ENCODE measurements at regions not wholly inside any gene's neighbourhood (a gene's known extent, or its start where the extent isn't known, plus 50 kb on each side); places are given as distances from the start of the nearest gene placed in this dataset.
"Not testable (repeated sequence)": the region's sequence is repeated elsewhere in the genome, so short reads cannot be mapped to it uniquely, and the experiment has no call there.

DNA sequence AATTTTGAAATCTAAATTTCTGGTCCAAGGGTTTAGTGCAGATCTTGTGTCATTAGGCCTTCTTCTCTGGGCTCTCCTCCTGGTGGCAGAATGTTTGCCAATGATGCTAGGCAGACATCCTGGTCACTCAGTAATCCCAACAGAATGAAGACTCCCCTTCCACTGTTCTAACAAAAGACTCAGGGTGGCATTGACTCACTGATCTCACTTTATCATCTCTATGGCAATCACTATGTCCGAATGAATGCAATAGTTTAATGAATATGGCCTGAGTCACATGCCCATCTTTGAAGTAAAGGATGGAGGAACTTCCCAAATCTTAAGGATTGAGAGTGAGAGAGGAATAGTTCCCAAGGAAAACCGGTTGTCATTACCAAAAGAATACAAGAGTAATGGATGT, 261.1 kb downstream of the KCNE4 start:
- no CpG with 5 or more reads among the region's 2 CpGs for WGBS (ENCODE audit: insufficient coverage)

DNA sequence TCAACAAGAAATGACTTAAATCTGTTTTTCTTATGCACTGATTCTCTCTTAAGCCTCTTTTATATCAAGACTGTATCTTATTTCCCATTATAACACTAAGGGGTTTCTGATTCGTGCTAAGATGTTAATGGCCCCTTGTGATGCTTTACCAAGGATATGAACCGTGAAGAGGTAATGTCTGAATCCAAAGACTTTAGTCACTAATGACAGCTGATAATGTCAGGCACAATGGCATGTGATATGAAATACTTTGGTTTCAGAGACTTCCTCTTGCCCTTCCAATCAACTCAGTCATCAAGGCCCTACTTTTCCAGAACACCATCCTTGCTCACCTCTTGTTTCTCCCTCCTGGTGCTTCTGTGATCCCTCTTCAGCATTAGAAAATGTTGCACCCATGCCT, 262.8 kb downstream of the KCNE4 start:
- no peak overlapping the region for H3K4me3 ChIP-seq (ENCODE audit: low read length)
- no peaks in the 10 kb centered on the region for H3K9me3 ChIP-seq (replicated peaks; ENCODE audit: control insufficient read depth, low read depth, low read length)
- peaks cover 11% of the 10 kb centered on the region for H3K4me1 ChIP-seq (ENCODE audit: control insufficient read depth, insufficient read depth, low read length)
- no peaks in the 10 kb centered on the region for H3K27me3 ChIP-seq (ENCODE audit: control insufficient read depth, insufficient read depth, low read length)
- H3K36me3 ChIP-seq (ENCODE audit: control insufficient read depth, insufficient read depth, low read length), result no peaks in the 10 kb centered on the region
- H3K27ac ChIP-seq (ENCODE audit: low read length), result no peak overlapping the region
- DNase-seq, result no peak
- no CpG with 5 or more reads among the region's 2 CpGs for WGBS (ENCODE audit: insufficient coverage)

More for the DNA sequence above, 261.1 kb downstream of the KCNE4 start:
- Histone ChIP-seq H3K9me3 (replicated peaks; ENCODE audit: control insufficient read depth, low read depth, low read length) (no peaks in the 10 kb centered on the region), H3K4me3 (ENCODE audit: low read length) (no peak overlapping the region), H3K36me3 (ENCODE audit: control insufficient read depth, insufficient read depth, low read length) (no peaks in the 10 kb centered on the region), H3K27ac (ENCODE audit: low read length) (no peak overlapping the region), H3K4me1 (ENCODE audit: control insufficient read depth, insufficient read depth, low read length) (peaks cover 9% of the 10 kb centered on the region), H3K27me3 (ENCODE audit: control insufficient read depth, insufficient read depth, low read length) (no peaks in the 10 kb centered on the region)
- no peak for DNase-seq

DNA sequence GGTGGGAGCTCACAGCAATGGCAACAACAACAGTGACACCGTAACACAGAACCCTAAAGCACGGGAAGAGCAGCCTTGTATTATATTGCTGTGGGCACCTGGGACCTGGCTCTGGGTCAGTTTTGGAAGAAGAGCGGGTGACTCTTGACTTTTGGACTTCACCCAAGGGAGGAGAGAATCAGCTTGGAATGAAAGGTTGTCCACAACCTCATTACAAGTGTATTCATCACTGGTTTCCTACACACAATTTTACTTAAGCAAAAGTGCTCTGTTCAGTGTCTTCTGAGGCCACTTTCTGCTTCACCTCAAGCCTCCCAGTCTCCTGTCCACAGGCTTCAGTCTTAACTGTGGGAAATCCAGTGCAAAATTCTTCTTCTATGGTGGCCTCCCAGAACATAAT, 263.8 kb downstream of the KCNE4 start:
- peaks cover 14% of the 10 kb centered on the region for H3K4me1 ChIP-seq (ENCODE audit: control insufficient read depth, insufficient read depth, low read length)
- WGBS (ENCODE audit: insufficient coverage), result 64% methylated on average over 2 of the region's 3 CpGs
- no peak overlapping the region for H3K4me3 ChIP-seq (ENCODE audit: low read length)
- no peaks in the 10 kb centered on the region for H3K9me3 ChIP-seq (replicated peaks; ENCODE audit: control insufficient read depth, low read depth, low read length)
- H3K27ac ChIP-seq (ENCODE audit: low read length), result no peak overlapping the region
- DNase-seq, result no peak
- no peaks in the 10 kb centered on the region for H3K36me3 ChIP-seq (ENCODE audit: control insufficient read depth, insufficient read depth, low read length)
- H3K27me3 ChIP-seq (ENCODE audit: control insufficient read depth, insufficient read depth, low read length), result no peaks in the 10 kb centered on the region

DNA sequence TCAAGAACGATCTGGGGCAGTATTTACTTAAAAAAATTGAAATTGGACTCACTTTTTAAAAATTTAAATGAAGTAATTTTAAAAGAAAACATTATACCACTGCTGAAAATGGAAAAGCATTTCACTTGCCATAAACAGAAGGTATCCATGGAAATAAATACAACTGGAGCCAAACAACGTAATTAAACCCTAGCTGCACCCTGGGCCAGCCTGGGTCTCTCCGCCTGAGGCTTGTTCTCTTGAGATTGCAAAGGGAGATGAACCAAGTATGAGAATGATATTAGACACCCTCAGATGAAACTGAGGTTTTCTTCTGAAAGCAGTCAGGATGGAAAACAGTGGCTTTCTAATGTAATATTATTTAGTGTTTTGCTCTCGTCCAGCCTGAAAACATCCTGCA, 264.4 kb downstream of the KCNE4 start:
- DNase-seq, result peak; percentile 44
- Histone ChIP-seq H3K36me3 (ENCODE audit: control insufficient read depth, insufficient read depth, low read length) (no peaks in the 10 kb centered on the region), H3K27me3 (ENCODE audit: control insufficient read depth, insufficient read depth, low read length) (no peaks in the 10 kb centered on the region), H3K9me3 (replicated peaks; ENCODE audit: control insufficient read depth, low read depth, low read length) (no peaks in the 10 kb centered on the region), H3K4me3 (ENCODE audit: low read length) (no peak overlapping the region), H3K27ac (ENCODE audit: low read length) (no peak overlapping the region), H3K4me1 (ENCODE audit: control insufficient read depth, insufficient read depth, low read length) (peaks cover 14% of the 10 kb centered on the region)
- WGBS (ENCODE audit: insufficient coverage), result no CpG with 5 or more reads among the region's 4 CpGs

DNA sequence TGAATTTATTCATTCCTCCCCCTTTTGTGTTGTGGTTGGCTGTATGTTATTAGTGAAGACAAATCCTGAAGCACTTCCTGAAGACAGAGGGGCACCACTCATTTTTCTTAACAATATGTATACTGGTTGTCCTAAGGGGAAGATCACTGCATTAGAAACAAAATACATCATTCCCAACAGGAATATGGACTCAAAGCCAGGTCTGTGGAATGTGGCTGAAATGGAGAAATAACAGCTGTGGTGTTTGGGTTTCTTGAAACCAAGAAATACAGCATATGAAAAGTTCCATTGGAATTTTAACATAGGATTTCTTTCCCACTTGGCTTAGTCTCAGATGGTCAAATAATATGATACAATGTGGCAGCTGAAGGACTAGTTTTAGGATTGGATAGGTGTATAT, 267.6 kb downstream of the KCNE4 start:
- Histone ChIP-seq H3K4me1 (ENCODE audit: control insufficient read depth, insufficient read depth, low read length) (peaks cover 11% of the 10 kb centered on the region), H3K27me3 (ENCODE audit: control insufficient read depth, insufficient read depth, low read length) (no peaks in the 10 kb centered on the region), H3K27ac (ENCODE audit: low read length) (peak overlapping the region; percentile 9), H3K4me3 (ENCODE audit: low read length) (no peak overlapping the region), H3K36me3 (ENCODE audit: control insufficient read depth, insufficient read depth, low read length) (no peaks in the 10 kb centered on the region), H3K9me3 (replicated peaks; ENCODE audit: control insufficient read depth, low read depth, low read length) (no peaks in the 10 kb centered on the region)
- DNase-seq, result peak; percentile 57

DNA sequence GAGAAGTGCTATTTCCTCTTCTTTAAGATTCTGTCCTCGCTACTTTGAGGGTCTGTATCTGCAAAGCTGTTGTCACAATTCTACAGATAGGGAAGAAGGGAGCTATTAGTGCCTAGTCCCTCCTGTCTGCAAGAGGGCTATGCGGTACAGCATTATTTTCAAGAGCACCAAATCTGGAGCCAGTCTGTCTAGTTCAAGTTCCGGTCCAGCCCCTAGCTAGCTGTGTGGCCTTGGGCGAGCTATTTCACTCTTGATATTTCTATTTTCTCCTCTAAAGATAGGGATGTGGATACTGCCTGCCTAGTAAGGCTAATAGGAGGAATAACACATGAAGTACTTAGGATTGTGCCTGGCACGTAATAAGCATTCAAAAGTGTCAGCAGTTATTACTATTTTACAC, 272.4 kb downstream of the KCNE4 start:
- H3K36me3 ChIP-seq (ENCODE audit: control insufficient read depth, insufficient read depth, low read length), result no peaks in the 10 kb centered on the region
- no peak overlapping the region for H3K4me3 ChIP-seq (ENCODE audit: low read length)
- H3K4me1 ChIP-seq (ENCODE audit: control insufficient read depth, insufficient read depth, low read length), result peaks cover 4% of the 10 kb centered on the region
- H3K27me3 ChIP-seq (ENCODE audit: control insufficient read depth, insufficient read depth, low read length), result no peaks in the 10 kb centered on the region
- DNase-seq, result no peak
- H3K27ac ChIP-seq (ENCODE audit: low read length), result no peak overlapping the region
- no peaks in the 10 kb centered on the region for H3K9me3 ChIP-seq (replicated peaks; ENCODE audit: control insufficient read depth, low read depth, low read length)
- WGBS (ENCODE audit: insufficient coverage), result 50% methylated on average over 1 of the region's 5 CpGs

DNA sequence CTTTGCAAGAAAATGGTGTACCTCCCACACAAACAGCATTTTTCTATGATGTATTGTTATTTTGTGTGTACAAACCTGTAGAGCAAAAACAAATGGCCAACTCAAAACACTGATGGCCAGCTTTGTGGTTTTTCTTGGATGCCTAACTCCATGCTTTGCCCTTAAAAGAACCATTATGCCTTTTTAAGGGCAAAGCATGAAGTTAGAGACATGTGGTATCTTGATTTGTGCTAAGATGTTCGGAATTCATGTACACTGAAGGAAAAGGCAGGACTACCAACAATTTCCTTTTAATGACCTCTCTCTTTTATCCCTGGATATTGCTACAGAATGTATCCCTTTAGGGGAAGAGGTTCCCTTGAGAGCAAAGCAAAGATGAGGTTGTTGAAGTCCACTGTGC, 273.6 kb downstream of the SCG2 start:
- H3K4me1 ChIP-seq (ENCODE audit: control insufficient read depth, insufficient read depth, low read length), result no peaks in the 10 kb centered on the region
- no peaks in the 10 kb centered on the region for H3K36me3 ChIP-seq (ENCODE audit: control insufficient read depth, insufficient read depth, low read length)
- no peaks in the 10 kb centered on the region for H3K27me3 ChIP-seq (ENCODE audit: control insufficient read depth, insufficient read depth, low read length)
- H3K9me3 ChIP-seq (replicated peaks; ENCODE audit: control insufficient read depth, low read depth, low read length), result no peaks in the 10 kb centered on the region
- WGBS (ENCODE audit: insufficient coverage), result no CpG with 5 or more reads among the region's 1 CpG
- no peak overlapping the region for H3K27ac ChIP-seq (ENCODE audit: low read length)
- DNase-seq, result no peak
- no peak overlapping the region for H3K4me3 ChIP-seq (ENCODE audit: low read length)

DNA sequence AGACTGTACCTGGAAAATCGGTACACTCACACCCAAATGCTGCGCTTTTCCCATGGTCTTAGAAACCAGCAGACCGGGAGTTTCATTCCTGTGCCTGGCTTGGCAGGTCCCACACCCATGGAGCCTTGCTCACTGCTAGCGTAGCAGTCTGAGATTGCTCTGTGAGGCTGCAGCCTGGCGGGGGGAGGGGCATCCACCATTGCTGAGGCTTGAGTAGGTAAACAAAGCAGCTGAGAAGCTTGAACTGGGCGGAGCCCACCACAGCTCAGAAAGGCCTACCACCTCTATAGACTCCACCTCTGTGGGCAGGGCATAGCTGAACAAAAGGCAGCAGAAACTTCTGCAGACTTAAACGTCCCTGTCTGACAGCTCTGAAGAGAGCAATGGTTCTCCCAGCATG, 271.4 kb downstream of the SCG2 start:
- 87% methylated on average over 5 of the region's 7 CpGs for WGBS (ENCODE audit: insufficient coverage)
- not testable (repeated sequence) for H3K27ac ChIP-seq (ENCODE audit: low read length); H3K36me3 ChIP-seq (ENCODE audit: control insufficient read depth, insufficient read depth, low read length); H3K27me3 ChIP-seq (ENCODE audit: control insufficient read depth, insufficient read depth, low read length); H3K4me1 ChIP-seq (ENCODE audit: control insufficient read depth, insufficient read depth, low read length); H3K9me3 ChIP-seq (replicated peaks; ENCODE audit: control insufficient read depth, low read depth, low read length); DNase-seq; H3K4me3 ChIP-seq (ENCODE audit: low read length)

DNA sequence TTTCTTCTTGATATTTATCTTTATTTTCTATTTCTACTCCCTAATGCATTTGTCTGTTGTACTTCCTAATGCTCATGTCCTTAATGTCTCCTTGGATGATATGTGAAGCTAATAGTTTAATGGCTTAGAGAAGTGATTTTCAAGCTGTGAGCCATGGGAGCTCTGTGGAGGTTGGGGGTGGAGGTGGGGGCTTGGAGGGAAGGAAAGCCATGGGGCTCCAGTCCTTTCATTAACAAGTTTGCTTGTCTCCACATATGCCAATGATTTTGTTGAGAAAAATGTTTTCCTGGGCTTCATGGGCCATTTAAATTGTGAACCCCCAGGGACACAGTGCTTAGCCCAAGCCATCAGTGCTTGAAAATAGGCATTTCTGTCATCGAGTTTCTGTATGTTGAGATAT, 264.1 kb downstream of the SCG2 start:
- WGBS (ENCODE audit: insufficient coverage), result 44% methylated on average over 1 of the region's 1 CpG
- H3K27me3 ChIP-seq (ENCODE audit: control insufficient read depth, insufficient read depth, low read length), result no peaks in the 10 kb centered on the region
- no peaks in the 10 kb centered on the region for H3K4me1 ChIP-seq (ENCODE audit: control insufficient read depth, insufficient read depth, low read length)
- no peak overlapping the region for H3K27ac ChIP-seq (ENCODE audit: low read length)
- H3K4me3 ChIP-seq (ENCODE audit: low read length), result no peak overlapping the region
- DNase-seq, result no peak
- no peaks in the 10 kb centered on the region for H3K36me3 ChIP-seq (ENCODE audit: control insufficient read depth, insufficient read depth, low read length)
- H3K9me3 ChIP-seq (replicated peaks; ENCODE audit: control insufficient read depth, low read depth, low read length), result no peaks in the 10 kb centered on the region

DNA sequence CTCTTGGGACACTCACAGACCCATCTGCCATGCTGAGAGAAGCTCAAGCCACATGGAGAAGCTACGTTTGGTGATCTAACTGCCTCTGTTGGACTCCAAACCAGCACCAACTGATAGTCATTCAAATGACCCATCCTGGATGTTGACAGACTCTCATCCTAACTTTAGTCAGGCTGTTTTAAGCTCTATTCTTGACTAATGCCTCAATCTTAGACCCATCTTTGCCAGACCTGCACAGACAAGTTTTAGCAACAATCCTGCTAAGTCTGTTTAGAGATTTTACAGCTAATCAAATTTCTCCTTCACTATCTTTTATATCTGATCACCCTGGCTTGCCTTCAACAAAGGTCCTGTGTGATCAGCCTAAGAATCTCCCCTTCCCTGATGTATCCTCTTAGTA, 245.1 kb downstream of the SCG2 start:
- H3K4me3 ChIP-seq (ENCODE audit: low read length), result no peak overlapping the region
- H3K27ac ChIP-seq (ENCODE audit: low read length), result no peak overlapping the region
- H3K36me3 ChIP-seq (ENCODE audit: control insufficient read depth, insufficient read depth, low read length), result no peaks in the 10 kb centered on the region
- no peaks in the 10 kb centered on the region for H3K9me3 ChIP-seq (replicated peaks; ENCODE audit: control insufficient read depth, low read depth, low read length)
- no peaks in the 10 kb centered on the region for H3K4me1 ChIP-seq (ENCODE audit: control insufficient read depth, insufficient read depth, low read length)
- H3K27me3 ChIP-seq (ENCODE audit: control insufficient read depth, insufficient read depth, low read length), result no peaks in the 10 kb centered on the region
- DNase-seq, result no peak
- 43% methylated on average over 1 of the region's 1 CpG for WGBS (ENCODE audit: insufficient coverage)

DNA sequence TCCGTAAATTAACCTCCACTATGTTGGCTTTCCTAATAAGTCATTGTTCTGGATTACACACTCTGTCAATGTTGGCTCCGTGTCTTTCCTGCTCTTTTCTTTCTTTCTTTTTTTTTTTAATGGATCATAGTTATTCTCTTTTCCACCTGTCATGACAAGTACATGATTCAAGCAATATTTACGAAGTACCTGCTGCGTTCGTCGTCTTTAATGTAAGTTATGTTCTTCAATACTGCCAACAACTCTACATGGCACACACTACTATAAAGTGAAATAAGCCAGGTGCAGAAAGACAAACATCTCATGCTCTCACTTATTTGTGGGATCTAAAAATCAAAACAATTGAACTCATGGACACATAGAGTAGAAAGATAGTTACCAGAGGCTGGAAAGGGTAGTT, 239.1 kb downstream of the SCG2 start:
- Histone ChIP-seq H3K36me3 (ENCODE audit: control insufficient read depth, insufficient read depth, low read length) (no peaks in the 10 kb centered on the region), H3K9me3 (replicated peaks; ENCODE audit: control insufficient read depth, low read depth, low read length) (no peaks in the 10 kb centered on the region), H3K27me3 (ENCODE audit: control insufficient read depth, insufficient read depth, low read length) (no peaks in the 10 kb centered on the region), H3K4me1 (ENCODE audit: control insufficient read depth, insufficient read depth, low read length) (no peaks in the 10 kb centered on the region), H3K4me3 (ENCODE audit: low read length) (no peak overlapping the region), H3K27ac (ENCODE audit: low read length) (no peak overlapping the region)
- 80% methylated on average over 1 of the region's 6 CpGs for WGBS (ENCODE audit: insufficient coverage)
- no peak for DNase-seq
